ENCODE measurements at regions not wholly inside any gene's neighbourhood (a gene's known extent, or its start where the extent isn't known, plus 50 kb on each side); places are given as distances from the start of the nearest gene placed in this dataset.

GRCh38 chr12:40622246-40622838 is 69.9 kb upstream of the CNTN1 start:
- TF ChIP-seq EZH2 (IDR thresholded peaks at IDR 0.05; ENCODE audit: low read depth): no peak
- TF ChIP-seq, protein P1, sequence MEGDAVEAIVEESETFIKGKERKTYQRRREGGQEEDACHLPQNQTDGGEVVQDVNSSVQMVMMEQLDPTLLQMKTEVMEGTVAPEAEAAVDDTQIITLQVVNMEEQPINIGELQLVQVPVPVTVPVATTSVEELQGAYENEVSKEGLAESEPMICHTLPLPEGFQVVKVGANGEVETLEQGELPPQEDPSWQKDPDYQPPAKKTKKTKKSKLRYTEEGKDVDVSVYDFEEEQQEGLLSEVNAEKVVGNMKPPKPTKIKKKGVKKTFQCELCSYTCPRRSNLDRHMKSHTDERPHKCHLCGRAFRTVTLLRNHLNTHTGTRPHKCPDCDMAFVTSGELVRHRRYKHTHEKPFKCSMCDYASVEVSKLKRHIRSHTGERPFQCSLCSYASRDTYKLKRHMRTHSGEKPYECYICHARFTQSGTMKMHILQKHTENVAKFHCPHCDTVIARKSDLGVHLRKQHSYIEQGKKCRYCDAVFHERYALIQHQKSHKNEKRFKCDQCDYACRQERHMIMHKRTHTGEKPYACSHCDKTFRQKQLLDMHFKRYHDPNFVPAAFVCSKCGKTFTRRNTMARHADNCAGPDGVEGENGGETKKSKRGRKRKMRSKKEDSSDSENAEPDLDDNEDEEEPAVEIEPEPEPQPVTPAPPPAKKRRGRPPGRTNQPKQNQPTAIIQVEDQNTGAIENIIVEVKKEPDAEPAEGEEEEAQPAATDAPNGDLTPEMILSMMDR (conservative IDR thresholded peaks at IDR 0.05): peak; percentile 86
- POLR2A ChIA-PET (ENCODE audit: unreplicated experiment): no interaction called here
- H3K4me3 ChIP-seq: no peak overlapping the region
- DNase-seq: peak in 1 of 2 experiments; percentile 30
- no peaks in the 10 kb centered on the region for H3F3A ChIP-seq (ENCODE audit: insufficient read depth, low read depth)
- no peak overlapping the region for H3K27ac ChIP-seq
- CTCF ChIA-PET: no interaction called here
- no peaks in the 10 kb centered on the region for H3K9me3 ChIP-seq (ENCODE audit: insufficient read depth, low read depth)
- H3K4me1 ChIP-seq (replicated peaks; ENCODE audit: insufficient read depth): no peaks in the 10 kb centered on the region
- intact Hi-C loops (cut with micrococcal nuclease; ENCODE audit: unreplicated experiment): loop anchor here (1.0 to 5.0 kb wide), 2 partner anchors 285 to 299 kb away; no protein-coding TSS in a partner anchor
- no TSS peak for BruUV-seq (replicated peaks)
- H3K9me2 ChIP-seq (ENCODE audit: insufficient read depth): no peaks in the 10 kb centered on the region
- no peaks in the 10 kb centered on the region for H3K36me3 ChIP-seq (ENCODE audit: low read depth)
- no peak overlapping the region for H3K4me2 ChIP-seq
- no peak overlapping the region for H2AFZ ChIP-seq
- H4K20me1 ChIP-seq (ENCODE audit: insufficient read depth): no peaks in the 10 kb centered on the region
- H3K27me3 ChIP-seq (ENCODE audit: insufficient read depth, low read depth): no peaks in the 10 kb centered on the region
- no peaks in the 10 kb centered on the region for H3K79me2 ChIP-seq (ENCODE audit: low read depth)

DNA sequence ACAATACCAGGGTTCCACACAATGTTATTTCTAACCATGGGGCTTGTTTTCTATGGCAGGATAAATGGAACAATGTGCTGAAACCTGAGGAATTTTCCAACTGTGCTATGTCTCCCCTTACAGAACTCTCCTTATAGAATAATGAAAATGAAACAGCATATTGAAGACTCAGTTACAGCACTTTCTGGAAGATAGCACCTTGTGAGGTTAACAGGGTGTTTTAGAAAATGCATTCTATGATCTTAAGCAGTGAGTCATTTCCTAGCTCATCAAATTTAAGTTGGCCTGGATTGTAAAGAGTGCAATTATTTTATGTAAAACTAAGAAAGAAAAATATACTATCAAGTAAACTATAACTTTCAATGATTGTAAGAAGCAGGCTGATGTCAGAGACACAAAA is 60.1 kb upstream of the CNTN1 start:
- no peaks in the 10 kb centered on the region for H3K27me3 ChIP-seq (ENCODE audit: insufficient read depth, low read depth)
- intact Hi-C loops (cut with micrococcal nuclease; ENCODE audit: unreplicated experiment): no loop called here
- ChIA-PET POLR2A (ENCODE audit: unreplicated experiment) (no interaction called here), CTCF (no interaction called here)
- H3K9me2 ChIP-seq (ENCODE audit: insufficient read depth): no peaks in the 10 kb centered on the region
- no peaks in the 10 kb centered on the region for H3K79me2 ChIP-seq (ENCODE audit: low read depth)
- no peaks in the 10 kb centered on the region for H3F3A ChIP-seq (ENCODE audit: insufficient read depth, low read depth)
- no peaks in the 10 kb centered on the region for H3K4me1 ChIP-seq (replicated peaks; ENCODE audit: insufficient read depth)
- H3K9me3 ChIP-seq (ENCODE audit: insufficient read depth, low read depth): no peaks in the 10 kb centered on the region
- no peaks in the 10 kb centered on the region for H4K20me1 ChIP-seq (ENCODE audit: insufficient read depth)
- no TSS peak for BruUV-seq (replicated peaks)
- H3K36me3 ChIP-seq (ENCODE audit: low read depth): no peaks in the 10 kb centered on the region
- no peak for DNase-seq
- TF ChIP-seq, protein P1 (conservative IDR thresholded peaks at IDR 0.05): no peak
- TF ChIP-seq EZH2 (IDR thresholded peaks at IDR 0.05; ENCODE audit: low read depth): no peak
- no peak overlapping the region for H3K4me2 ChIP-seq
- H2AFZ ChIP-seq: no peak overlapping the region
- no peak overlapping the region for H3K4me3 ChIP-seq
- H3K27ac ChIP-seq: no peak overlapping the region

GRCh38 chr12:40632933-40633332 is 59.3 kb upstream of the CNTN1 start:
- Histone ChIP-seq H3F3A (ENCODE audit: insufficient read depth, low read depth) (no peaks in the 10 kb centered on the region), H2AFZ (no peak overlapping the region), H4K20me1 (ENCODE audit: insufficient read depth) (no peaks in the 10 kb centered on the region), H3K36me3 (ENCODE audit: low read depth) (no peaks in the 10 kb centered on the region), H3K4me3 (no peak overlapping the region), H3K79me2 (ENCODE audit: low read depth) (no peaks in the 10 kb centered on the region), H3K4me2 (no peak overlapping the region), H3K9me3 (ENCODE audit: insufficient read depth, low read depth) (no peaks in the 10 kb centered on the region), H3K27me3 (ENCODE audit: insufficient read depth, low read depth) (no peaks in the 10 kb centered on the region), H3K4me1 (replicated peaks; ENCODE audit: insufficient read depth) (no peaks in the 10 kb centered on the region), H3K9me2 (ENCODE audit: insufficient read depth) (no peaks in the 10 kb centered on the region), H3K27ac (no peak overlapping the region)
- DNase-seq: no peak
- intact Hi-C loops (cut with micrococcal nuclease; ENCODE audit: unreplicated experiment): no loop called here
- POLR2A ChIA-PET (ENCODE audit: unreplicated experiment): no interaction called here
- CTCF ChIA-PET: no interaction called here
- TF ChIP-seq, protein P1 (conservative IDR thresholded peaks at IDR 0.05): no peak
- TF ChIP-seq EZH2 (IDR thresholded peaks at IDR 0.05; ENCODE audit: low read depth): no peak
- no TSS peak for BruUV-seq (replicated peaks)
